Body of pancreas (tissue), 4 donors: ENCODE measurements at regions not wholly inside any gene's neighbourhood (a gene's known extent, or its start where the extent isn't known, plus 50 kb on each side); places are given as distances from the start of the nearest gene placed in this dataset.
"Not testable (repeated sequence)": the region's sequence is repeated elsewhere in the genome, so short reads cannot be mapped to it uniquely, and the experiment has no call there.

Source experiments
- ATAC-seq: fragments of 150-250 bp; one replicate; pipeline ENCODE4 v1.9.1; 2016
- DNase-seq, 4 donors: peaks; one replicate each; pipeline ENCODE4 v3.0.0-alpha.2; 2019
- H3K27ac ChIP-seq, 4 donors: fragments of 200-600 bp; sonication (generic); 1 replicate in 3 of 4; 2 replicates in 1 of 4; pipeline versions ENCODE4 v1.5.1 to v1.6.1; 2016 to 2019; ENCODE audit warnings: mild to moderate bottlenecking in 1 of 4, mixed read lengths in 1 of 4, moderate library complexity in 1 of 4
- H3K27me3 ChIP-seq, 2 donors: fragments of 200-600 bp; sonication (generic); one replicate each; pipeline ENCODE4 v1.6.0; 2016; ENCODE audit warnings: mild to moderate bottlenecking in 1 of 2
- H3K36me3 ChIP-seq, 2 donors: fragments of 200-600 bp; sonication (generic); replicated peaks in 1 of 2; 2 replicates each; pipeline ENCODE4 v1.5.1; 2016; ENCODE audit warnings: low read depth in 2 of 2; ENCODE audit not compliant: insufficient read depth in 1 of 2
- H3K4me1 ChIP-seq: fragments of 200-600 bp; sonication (generic); one replicate; pipeline ENCODE4 v1.6.0; 2016
- H3K4me3 ChIP-seq, 2 donors: fragments of 200-600 bp; sonication (generic); 1 replicate in 1 of 2; 2 replicates in 1 of 2; pipeline ENCODE4 v1.5.1; 2016 to 2019
- H3K9me3 ChIP-seq, 3 donors: fragments of 200-600 bp; sonication (generic); 1 replicate in 2 of 3; 2 replicates in 1 of 3; pipeline ENCODE4 v1.5.1; 2016
- POLR2A ChIP-seq, 3 donors: fragments of 450-650 bp; IDR thresholded peaks; one replicate each; pipeline ENCODE4 v1.6.1; 2016; ENCODE audit warnings: antibody characterized with exemption in 3 of 3, mild to moderate bottlenecking in 2 of 3
- WGBS, 2 donors: methylation state at CpG; one replicate each; pipeline ENCODE4 v1.1.5; 2017; 5-methylcytosine and 5-hydroxymethylcytosine counted together
- intact Hi-C: fragments of 100-400 bp; cut with DNase I; formaldehyde crosslinking; loops from one replicate; pipeline ENCODE4 v1.15.1; 2023
- TF ChIP-seq, protein P1 (sequence below), 7 experiments: fragments of 450-650 bp in 4 of 7; fragments of 200-600 bp in 3 of 7; sonication (generic) in 3 of 7; IDR thresholded peaks; one replicate each; pipeline ENCODE4 v1.5.1; 2016 to 2019; ENCODE audit warnings: antibody characterized with exemption in 7 of 7

DNA sequence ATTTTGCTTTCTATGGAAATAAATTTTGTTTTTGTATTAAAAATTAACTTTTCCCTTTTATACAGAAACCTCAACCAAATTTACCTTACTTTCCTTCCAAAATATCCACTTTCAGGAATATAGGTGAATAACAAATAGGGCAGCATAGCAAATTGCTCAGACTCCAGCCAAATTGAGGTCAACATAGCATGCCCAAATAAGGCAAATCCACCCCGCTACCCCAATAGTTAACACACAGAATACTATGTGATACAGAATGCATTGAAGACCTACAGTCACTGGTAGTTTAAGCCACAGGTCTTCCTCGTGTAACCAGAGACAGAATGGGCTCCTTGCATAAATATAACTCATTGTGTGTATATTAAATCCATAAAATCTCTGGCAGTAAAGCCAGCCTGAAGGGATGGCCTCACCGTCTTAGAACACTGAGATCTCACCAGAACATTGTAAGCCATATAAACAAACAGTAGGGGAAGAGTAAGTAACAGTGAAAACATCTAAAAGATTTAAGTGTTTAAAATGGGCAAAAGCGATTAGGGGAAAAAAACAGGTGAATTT is 72.2 kb downstream of the PMAIP1 start:
- WGBS, 2 donors: 59 to 62% methylated on average over 4 of the region's 4 CpGs

DNA sequence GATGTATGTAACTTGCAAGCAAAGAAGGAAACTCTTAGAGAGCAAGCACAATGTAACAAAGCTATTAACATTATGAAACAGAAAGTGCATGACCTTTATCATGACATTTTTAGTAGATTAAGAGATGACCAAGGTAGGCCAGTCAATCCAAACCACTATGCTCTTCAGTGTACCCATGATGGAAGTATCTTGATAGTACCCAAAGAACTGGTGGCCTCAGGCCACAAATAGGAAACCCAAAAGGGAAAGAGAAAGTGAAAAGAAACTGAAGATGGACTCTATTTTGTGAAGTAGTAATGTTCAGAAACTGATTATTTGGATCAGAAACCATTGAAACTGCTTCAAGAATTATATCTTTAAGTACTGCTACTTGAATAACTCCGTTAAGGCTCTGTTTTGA is 71.3 kb downstream of the PMAIP1 start:
- H3K27ac ChIP-seq, ATAC-seq, H3K4me1 ChIP-seq, H3K27me3 ChIP-seq, H3K9me3 ChIP-seq, DNase-seq, intact Hi-C loops, H3K4me3 ChIP-seq, H3K36me3 ChIP-seq: not testable (repeated sequence)
- WGBS, 2 donors: 36 to 83% methylated on average over 1 of the region's 1 CpG

More for the DNA sequence above, 72.2 kb downstream of the PMAIP1 start:
- no peak for TF ChIP-seq POLR2A (IDR thresholded peaks at IDR 0.05)
- TF ChIP-seq, protein P1, sequence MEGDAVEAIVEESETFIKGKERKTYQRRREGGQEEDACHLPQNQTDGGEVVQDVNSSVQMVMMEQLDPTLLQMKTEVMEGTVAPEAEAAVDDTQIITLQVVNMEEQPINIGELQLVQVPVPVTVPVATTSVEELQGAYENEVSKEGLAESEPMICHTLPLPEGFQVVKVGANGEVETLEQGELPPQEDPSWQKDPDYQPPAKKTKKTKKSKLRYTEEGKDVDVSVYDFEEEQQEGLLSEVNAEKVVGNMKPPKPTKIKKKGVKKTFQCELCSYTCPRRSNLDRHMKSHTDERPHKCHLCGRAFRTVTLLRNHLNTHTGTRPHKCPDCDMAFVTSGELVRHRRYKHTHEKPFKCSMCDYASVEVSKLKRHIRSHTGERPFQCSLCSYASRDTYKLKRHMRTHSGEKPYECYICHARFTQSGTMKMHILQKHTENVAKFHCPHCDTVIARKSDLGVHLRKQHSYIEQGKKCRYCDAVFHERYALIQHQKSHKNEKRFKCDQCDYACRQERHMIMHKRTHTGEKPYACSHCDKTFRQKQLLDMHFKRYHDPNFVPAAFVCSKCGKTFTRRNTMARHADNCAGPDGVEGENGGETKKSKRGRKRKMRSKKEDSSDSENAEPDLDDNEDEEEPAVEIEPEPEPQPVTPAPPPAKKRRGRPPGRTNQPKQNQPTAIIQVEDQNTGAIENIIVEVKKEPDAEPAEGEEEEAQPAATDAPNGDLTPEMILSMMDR (IDR thresholded peaks at IDR 0.05): no peak
- Histone ChIP-seq H3K27ac (no peak overlapping the region), H3K4me1 (no peaks in the 10 kb centered on the region), H3K36me3 (no peaks in the 10 kb centered on the region), H3K4me3 (no peak overlapping the region), H3K27me3 (no peaks in the 10 kb centered on the region), H3K9me3 (no peaks in the 10 kb centered on the region)
- intact Hi-C loops: no loop called here
- ATAC-seq (no peak), DNase-seq (no peak)

DNA sequence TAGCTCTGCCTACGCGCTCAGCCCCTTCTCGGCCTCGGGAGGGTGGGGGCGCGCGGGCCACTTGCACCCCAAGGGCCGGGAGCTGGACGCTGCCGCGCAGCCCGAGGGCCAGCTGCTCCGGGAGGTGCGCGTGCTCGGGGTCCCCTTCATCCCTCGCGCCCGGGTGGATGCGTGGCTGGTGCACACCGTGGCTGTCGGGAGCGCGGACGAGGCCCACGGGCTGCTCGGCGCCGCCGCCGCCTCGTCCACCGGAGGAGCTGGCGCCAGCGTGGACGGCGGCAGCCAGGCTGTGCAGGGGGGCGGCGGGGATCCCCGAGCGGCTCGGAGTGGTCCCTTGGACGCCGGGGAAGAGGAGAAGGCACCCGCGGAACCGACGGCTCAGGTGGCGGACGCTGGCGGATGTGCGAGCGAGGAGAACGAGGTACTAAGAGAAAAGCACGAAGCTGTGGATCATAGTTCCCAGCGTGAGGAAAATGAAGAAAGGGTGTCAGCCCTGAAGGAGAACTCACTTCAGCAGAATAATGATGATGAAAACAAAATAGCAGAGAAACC is 69.8 kb downstream of the PMAIP1 start:
- H3K27ac ChIP-seq, H3K4me1 ChIP-seq, DNase-seq, ATAC-seq, intact Hi-C loops, H3K9me3 ChIP-seq, H3K27me3 ChIP-seq, H3K36me3 ChIP-seq, H3K4me3 ChIP-seq: not testable (repeated sequence)
- WGBS, 2 donors: 40 to 63% methylated on average over 10 to 47 of the region's 56 CpGs

DNA sequence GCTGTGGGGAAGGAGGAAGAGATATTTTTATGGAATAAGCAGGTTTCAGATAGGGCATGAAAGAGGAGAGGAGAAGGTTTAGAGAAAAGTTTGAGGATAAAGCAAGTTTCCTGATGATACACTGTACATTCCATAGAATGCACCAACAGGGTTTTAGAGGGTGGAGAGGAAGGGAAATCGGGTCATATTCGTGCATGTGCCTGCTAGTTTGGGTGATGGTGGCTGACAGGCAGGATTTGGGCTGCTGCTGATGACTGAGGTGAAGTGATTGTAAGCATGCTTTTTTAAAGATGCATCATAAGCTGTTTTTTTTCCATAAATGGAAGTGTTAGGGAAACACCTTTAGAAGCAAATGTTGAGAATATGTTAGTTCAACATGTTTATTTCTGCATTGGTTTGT is 68.8 kb downstream of the PMAIP1 start:
- no peaks in the 10 kb centered on the region for H3K4me1 ChIP-seq
- 78% methylated on average over 2 of the region's 2 CpGs for WGBS, 2 donors
- intact Hi-C loops: no loop called here
- no peak for DNase-seq
- H3K27ac ChIP-seq: no peak overlapping the region
- H3K4me3 ChIP-seq: no peak overlapping the region
- ATAC-seq: no peak
- TF ChIP-seq, protein P1 (IDR thresholded peaks at IDR 0.05): no peak
- no peak for TF ChIP-seq POLR2A (IDR thresholded peaks at IDR 0.05)
- no peaks in the 10 kb centered on the region for H3K36me3 ChIP-seq
- no peaks in the 10 kb centered on the region for H3K27me3 ChIP-seq
- H3K9me3 ChIP-seq: no peaks in the 10 kb centered on the region

DNA sequence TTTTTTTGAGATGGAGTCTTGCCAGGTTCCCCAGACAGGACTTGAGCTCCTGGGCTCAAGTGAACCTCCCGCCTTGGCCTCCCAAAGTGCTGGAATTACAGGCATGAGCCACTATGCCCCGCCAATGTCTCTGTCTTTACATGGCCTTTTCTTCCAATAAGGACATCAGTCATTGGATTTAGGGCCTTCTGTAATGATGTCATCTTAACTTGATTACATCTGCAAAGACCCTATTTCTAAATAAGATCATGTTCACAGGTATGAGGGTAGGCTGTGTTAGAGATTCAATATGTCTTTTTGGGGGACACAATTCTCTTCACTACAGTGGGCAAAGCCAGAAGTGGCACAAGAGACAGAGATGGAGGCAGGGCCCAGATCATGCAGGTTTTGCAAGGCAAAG is 68.1 kb downstream of the PMAIP1 start:
- DNase-seq (no peak), ATAC-seq (no peak)
- TF ChIP-seq, protein P1 (IDR thresholded peaks at IDR 0.05): no peak
- no peak for TF ChIP-seq POLR2A (IDR thresholded peaks at IDR 0.05)
- Histone ChIP-seq H3K9me3 (no peaks in the 10 kb centered on the region), H3K27me3 (no peaks in the 10 kb centered on the region), H3K36me3 (no peaks in the 10 kb centered on the region), H3K4me3 (no peak overlapping the region), H3K27ac (no peak overlapping the region), H3K4me1 (no peaks in the 10 kb centered on the region)
- 95% methylated on average over 2 of the region's 2 CpGs for WGBS, 2 donors
- intact Hi-C loops: no loop called here

DNA sequence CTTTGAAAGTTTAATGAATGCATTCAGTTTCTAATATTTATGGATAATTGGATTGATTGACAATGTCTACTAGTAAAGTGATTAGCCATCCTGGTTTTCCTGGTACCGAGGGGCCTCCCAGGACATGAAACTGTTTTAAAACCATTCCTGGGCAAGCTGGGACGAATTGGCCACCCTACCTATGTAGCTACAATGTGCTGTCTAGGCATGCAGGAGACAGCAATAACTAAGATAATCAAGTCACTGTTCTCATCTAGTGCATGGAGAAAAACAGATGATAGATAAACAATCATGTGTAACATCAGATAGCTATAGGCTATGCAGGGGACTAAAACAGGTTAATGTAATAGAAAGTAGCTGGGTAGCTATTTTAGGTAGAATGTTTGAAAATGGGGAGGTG is 67.1 kb downstream of the PMAIP1 start:
- 55 to 72% methylated on average over 2 of the region's 2 CpGs for WGBS, 2 donors
- H3K4me1 ChIP-seq: no peaks in the 10 kb centered on the region
- intact Hi-C loops: no loop called here
- TF ChIP-seq, protein P1 (IDR thresholded peaks at IDR 0.05): no peak
- TF ChIP-seq POLR2A (IDR thresholded peaks at IDR 0.05): no peak
- no peak for DNase-seq
- no peak overlapping the region for H3K27ac ChIP-seq
- no peak overlapping the region for H3K4me3 ChIP-seq
- no peak for ATAC-seq
- no peaks in the 10 kb centered on the region for H3K9me3 ChIP-seq
- no peaks in the 10 kb centered on the region for H3K27me3 ChIP-seq
- no peaks in the 10 kb centered on the region for H3K36me3 ChIP-seq
